HepG2 (cell line): ENCODE measurements at regions not wholly inside any gene's neighbourhood (a gene's known extent, or its start where the extent isn't known, plus 50 kb on each side); places are given as distances from the start of the nearest gene placed in this dataset.

Experiments
- ATAC-seq: fragments of 200-7000 bp; cut with Tn5 transposase; 3 replicates; pipeline ENCODE4 v1.9.1; 2020; ENCODE audit warnings: mild to moderate bottlenecking, moderate library complexity
- BruUV-seq: library from RNA; stranded (reverse); fragments of 400-500 nt; replicated peaks from 2 replicates; lab custom pipeline; 2021; lab: Mats Ljungman, UMichigan
- CTCF ChIA-PET: fragments of 300-600 bp; formaldehyde crosslinking; extraction: SDS; loops from one replicate; lab custom pipeline; 2021; ENCODE audit warnings: low total read pairs, inconsistent platforms, low intra/inter-chr PET ratio; lab: Yijun Ruan, JAX
- POLR2A ChIA-PET: fragments of 350-600 bp; sonication (Branson Sonifier 250); formaldehyde crosslinking; loops from one replicate; lab custom pipeline; 2020; ENCODE audit warnings: antibody characterized with exemption, inconsistent platforms; lab: Yijun Ruan, JAX
- DNase-seq: peaks from one replicate; pipeline ENCODE4 v3.0.0-alpha.2; 2015; ENCODE audit warnings: low spot score
- FAIRE-seq: peaks from 3 replicates; lab custom pipeline; 2011; peaks lifted over from hg19 to GRCh38; lab: Jason Lieb, UNC
- H2AFZ ChIP-seq: one replicate; pipeline ENCODE4 v1.6.1; 2011; ENCODE audit warnings: low read length, inconsistent platforms
- H3K27ac ChIP-seq: fragments of 300-600 bp; 3 replicates; pipeline ENCODE4 v1.8.0; 2011; ENCODE audit warnings: mixed run types, mild to moderate bottlenecking, mixed read lengths, low read length, inconsistent platforms; ENCODE audit not compliant: insufficient read depth; ENCODE audit errors: extremely low read length
- H3K27me3 ChIP-seq, 2 experiments: fragments of 200-600 bp in 1 of 2; 2 replicates in 1 of 2; 3 replicates in 1 of 2; pipeline versions ENCODE4 v1.6.0 to v1.8.0; 2011; ENCODE audit warnings: low read length in 2 of 2, mild to moderate bottlenecking in 2 of 2, moderate library complexity in 2 of 2, inconsistent platforms in 1 of 2; ENCODE audit not compliant: insufficient read depth in 2 of 2, control insufficient read depth in 1 of 2
- H3K36me3 ChIP-seq, 2 experiments: fragments of 200-600 bp in 1 of 2; replicated peaks in 1 of 2; 2 replicates in 1 of 2; 3 replicates in 1 of 2; pipeline versions ENCODE4 v1.5.1 to v1.8.0; 2011; ENCODE audit warnings: low read length in 2 of 2, inconsistent platforms in 1 of 2; ENCODE audit not compliant: insufficient read depth in 2 of 2, control insufficient read depth in 1 of 2
- H3K4me1 ChIP-seq: 2 replicates; pipeline ENCODE4 v1.5.1; 2012; ENCODE audit warnings: low read length, inconsistent platforms; ENCODE audit not compliant: insufficient read depth
- H3K4me2 ChIP-seq: 2 replicates; pipeline ENCODE4 v1.6.0; 2011; ENCODE audit warnings: low read depth, low read length, inconsistent platforms
- H3K4me3 ChIP-seq, 3 experiments: fragments of 200-600 bp in 1 of 3; sonication (generic), shearing (Covaris generic) in 1 of 3; replicated peaks in 1 of 3; 2 replicates each; pipeline ENCODE4 v1.5.1; 2011 to 2016; ENCODE audit warnings: low read length in 3 of 3, inconsistent platforms in 2 of 3, low read depth in 2 of 3, mild to moderate bottlenecking in 2 of 3, control low read depth in 1 of 3, mixed read lengths in 1 of 3; ENCODE audit not compliant: insufficient read depth in 1 of 3
- H3K79me2 ChIP-seq: one replicate; pipeline ENCODE4 v1.6.1; 2011; ENCODE audit warnings: low read length, inconsistent platforms; ENCODE audit not compliant: insufficient read depth
- H3K9ac ChIP-seq: 2 replicates; pipeline ENCODE4 v1.6.0; 2011; ENCODE audit warnings: mild to moderate bottlenecking, low read depth, low read length, inconsistent platforms; ENCODE audit not compliant: insufficient read depth
- H3K9me3 ChIP-seq: 2 replicates; pipeline ENCODE4 v1.5.1; 2012; ENCODE audit warnings: mild to moderate bottlenecking, low read length
- H4K20me1 ChIP-seq: 2 replicates; pipeline ENCODE4 v1.6.0; 2011; ENCODE audit warnings: inconsistent platforms, mild to moderate bottlenecking, low read length, moderate library complexity; ENCODE audit not compliant: insufficient read depth
- FIP1L1 ChIP-seq: fragments of 200-400 bp; formaldehyde crosslinking; IDR thresholded peaks from 2 replicates; pipeline ENCODE4 v1.6.1; 2018; ENCODE audit warnings: low read depth, mild to moderate bottlenecking, low read length, moderate library complexity, borderline replicate concordance; ENCODE audit not compliant: insufficient read depth
- ISX ChIP-seq: sonication (generic); formaldehyde crosslinking; conservative IDR thresholded peaks from 2 replicates; pipeline ENCODE4 v1.5.0; 2020; ENCODE audit warnings: missing genetic modification reagents
- MAFK ChIP-seq, 2 experiments: IDR thresholded peaks in 1 of 2; conservative IDR thresholded peaks in 1 of 2; 2 replicates each; pipeline ENCODE4 v1.6.1; 2011; ENCODE audit warnings: improper control_type of control experiment in 2 of 2, low read length in 2 of 2
- MED1 ChIP-seq: sonication (generic); formaldehyde crosslinking; IDR thresholded peaks from 2 replicates; pipeline ENCODE4 v1.4.0; 2020; ENCODE audit warnings: missing genetic modification reagents
- MIER3 ChIP-seq: IDR thresholded peaks from 2 replicates; pipeline ENCODE4 v1.6.1; 2016; ENCODE audit warnings: missing compliant biosample characterization, borderline replicate concordance
- RARA ChIP-seq: IDR thresholded peaks from 2 replicates; pipeline ENCODE4 v1.6.1; 2016; ENCODE audit warnings: missing genetic modification reagents, missing compliant biosample characterization
- RCOR2 ChIP-seq: IDR thresholded peaks from 2 replicates; pipeline ENCODE4 v1.6.1; 2016; ENCODE audit warnings: missing biosample characterization, missing genetic modification reagents
- SIN3A ChIP-seq: IDR thresholded peaks from 2 replicates; pipeline ENCODE4 v1.6.1; 2011; ENCODE audit warnings: low read depth, mild to moderate bottlenecking, control low read depth, low read length, borderline replicate concordance
- TEAD2 ChIP-seq: sonication (generic); formaldehyde crosslinking; IDR thresholded peaks from 2 replicates; pipeline ENCODE4 v1.9.0; 2021; ENCODE audit warnings: missing genetic modification reagents
- THAP11 ChIP-seq: IDR thresholded peaks from 2 replicates; pipeline ENCODE4 v1.6.1; 2016; ENCODE audit warnings: missing biosample characterization, missing genetic modification reagents
- WIZ ChIP-seq: sonication (generic); formaldehyde crosslinking; IDR thresholded peaks from 2 replicates; pipeline ENCODE4 v1.5.1; 2020; ENCODE audit warnings: mild to moderate bottlenecking, missing genetic modification reagents
- ZBTB7A ChIP-seq: sonication (generic); formaldehyde crosslinking; IDR thresholded peaks from 2 replicates; pipeline ENCODE4 v1.8.0; 2022; ENCODE audit warnings: mild to moderate bottlenecking, missing genetic modification reagents
- ZNF709 ChIP-seq: sonication (generic); formaldehyde crosslinking; IDR thresholded peaks from 2 replicates; pipeline ENCODE4 v1.5.0; 2020; ENCODE audit warnings: mild to moderate bottlenecking, missing genetic modification reagents
- ZNF773 ChIP-seq: sonication (generic); formaldehyde crosslinking; IDR thresholded peaks from 2 replicates; pipeline ENCODE4 v1.4.0; 2020; ENCODE audit warnings: missing genetic modification reagents, borderline replicate concordance
- ZSCAN9 ChIP-seq: IDR thresholded peaks from 2 replicates; pipeline ENCODE4 v1.6.1; 2016; ENCODE audit warnings: borderline replicate concordance
- WGBS: methylation state at CpG from one replicate; pipeline ENCODE4 v1.1.6; 2017; ENCODE audit warnings: low lambda C conversion rate; 5-methylcytosine and 5-hydroxymethylcytosine counted together
- in situ Hi-C: cut with HindIII; loops from 2 replicates; pipeline ENCODE4 v1.10.0; 2017; ENCODE audit warnings: low pct_unique_long_range_greater_than_20kb; ENCODE audit not compliant: extremely low pct_ligation_motif_present
- intact Hi-C: fragments of 100-400 bp; cut with micrococcal nuclease; formaldehyde crosslinking; loops from one replicate; pipeline ENCODE4 v1.10.0; 2022; ENCODE audit not compliant: unreplicated experiment
- TF ChIP-seq, protein P1 (sequence below): sonication (generic); formaldehyde crosslinking; IDR thresholded peaks from 2 replicates; pipeline ENCODE4 v1.4.0; 2020; ENCODE audit warnings: missing genetic modification reagents, mild to moderate bottlenecking, borderline replicate concordance

DNA sequence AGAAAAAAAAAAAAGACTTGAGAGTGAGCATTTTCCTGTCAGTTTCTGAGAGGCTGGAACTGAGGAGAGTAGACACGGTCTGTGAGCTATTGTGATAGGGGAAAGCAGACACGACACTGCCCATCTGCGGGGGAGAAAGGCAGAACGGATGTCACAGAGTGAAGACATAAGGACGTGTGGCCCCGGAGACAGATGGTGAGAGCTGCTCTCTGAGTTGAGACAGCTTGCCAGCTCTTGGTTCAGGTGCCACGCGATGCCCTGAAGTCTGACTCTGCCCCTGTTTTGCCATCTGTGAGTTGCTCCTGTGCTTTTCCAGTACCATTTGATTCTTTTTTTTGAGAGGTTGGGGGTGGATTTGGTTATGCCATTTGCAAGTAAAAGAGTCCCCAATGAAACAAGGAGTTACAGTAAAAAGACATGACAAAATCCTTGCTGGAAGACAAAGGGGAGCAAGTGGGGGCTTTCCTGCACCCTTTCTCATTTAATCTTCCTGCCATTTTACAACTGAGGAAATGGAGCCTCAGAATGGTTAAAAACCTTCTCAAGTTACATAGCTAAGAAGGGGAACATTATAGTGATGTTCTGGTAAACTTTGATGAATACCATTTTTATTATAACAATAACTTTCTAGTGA is 128.9 kb upstream of the DNAH14 start:
- Histone ChIP-seq H3K9ac (no peak overlapping the region), H3K79me2 (no peaks in the 10 kb centered on the region), H3K27ac (no peak overlapping the region), H3K27me3 (no peaks in the 10 kb centered on the region), H3K4me1 (no peaks in the 10 kb centered on the region), H3K36me3 (no peaks in the 10 kb centered on the region), H3K4me2 (no peak overlapping the region), H3K4me3 (no peak overlapping the region), H2AFZ (no peak overlapping the region), H3K9me3 (no peaks in the 10 kb centered on the region), H4K20me1 (no peaks in the 10 kb centered on the region)
- BruUV-seq = no TSS peak
- no peak for FAIRE-seq
- TF ChIP-seq RCOR2 (CRISPR knock-in tag) (no peak), THAP11 (no peak), ISX (CRISPR knock-in tag) (no peak), SIN3A (no peak), ZBTB7A (CRISPR knock-in tag) (no peak), ZNF773 (CRISPR knock-in tag) (no peak), ZSCAN9 (no peak), ZNF709 (CRISPR knock-in tag) (no peak), WIZ (CRISPR knock-in tag) (no peak), TEAD2 (CRISPR knock-in tag) (no peak), MIER3 (CRISPR knock-in tag) (no peak), MAFK (conservative IDR thresholded peaks at IDR 0.05 in 1 of 2, IDR thresholded peaks at IDR 0.05 in 1 of 2; ENCODE audit: low read length in 2 of 2) (no peak), FIP1L1 (no peak), RARA (no peak), MED1 (CRISPR knock-in tag) (no peak)
- TF ChIP-seq, protein P1, sequence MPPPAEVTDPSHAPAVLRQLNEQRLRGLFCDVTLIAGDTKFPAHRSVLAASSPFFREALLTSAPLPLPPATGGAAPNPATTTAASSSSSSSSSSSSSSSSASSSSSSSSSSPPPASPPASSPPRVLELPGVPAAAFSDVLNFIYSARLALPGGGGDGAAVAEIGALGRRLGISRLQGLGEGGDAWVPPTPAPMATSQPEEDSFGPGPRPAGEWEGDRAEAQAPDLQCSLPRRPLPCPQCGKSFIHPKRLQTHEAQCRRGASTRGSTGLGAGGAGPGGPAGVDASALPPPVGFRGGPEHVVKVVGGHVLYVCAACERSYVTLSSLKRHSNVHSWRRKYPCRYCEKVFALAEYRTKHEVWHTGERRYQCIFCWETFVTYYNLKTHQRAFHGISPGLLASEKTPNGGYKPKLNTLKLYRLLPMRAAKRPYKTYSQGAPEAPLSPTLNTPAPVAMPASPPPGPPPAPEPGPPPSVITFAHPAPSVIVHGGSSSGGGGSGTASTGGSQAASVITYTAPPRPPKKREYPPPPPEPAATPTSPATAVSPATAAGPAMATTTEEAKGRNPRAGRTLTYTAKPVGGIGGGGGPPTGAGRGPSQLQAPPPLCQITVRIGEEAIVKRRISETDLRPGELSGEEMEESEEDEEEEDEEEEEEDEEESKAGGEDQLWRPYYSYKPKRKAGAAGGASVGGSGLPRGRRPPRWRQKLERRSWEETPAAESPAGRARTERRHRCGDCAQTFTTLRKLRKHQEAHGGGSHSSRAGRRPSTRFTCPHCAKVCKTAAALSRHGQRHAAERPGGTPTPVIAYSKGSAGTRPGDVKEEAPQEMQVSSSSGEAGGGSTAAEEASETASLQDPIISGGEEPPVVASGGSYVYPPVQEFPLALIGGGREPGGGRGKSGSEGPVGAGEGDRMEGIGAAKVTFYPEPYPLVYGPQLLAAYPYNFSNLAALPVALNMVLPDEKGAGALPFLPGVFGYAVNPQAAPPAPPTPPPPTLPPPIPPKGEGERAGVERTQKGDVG = no peak
- ChIA-PET CTCF (no interaction called here), POLR2A (no interaction called here)
- intact Hi-C loops = no loop called here
- in situ Hi-C loops = no loop called here
- DNase-seq = no peak
- 53% methylated on average over 8 of the region's 8 CpGs for WGBS
- no peak for ATAC-seq
